Vagina (tissue), 2 donors: ENCODE measurements at regions not wholly inside any gene's neighbourhood (a gene's known extent, or its start where the extent isn't known, plus 50 kb on each side); places are given as distances from the start of the nearest gene placed in this dataset.
"Not testable (repeated sequence)": the region's sequence is repeated elsewhere in the genome, so short reads cannot be mapped to it uniquely, and the experiment has no call there.

Source experiments
- DNase-seq, 2 donors: peaks; one replicate each; pipeline ENCODE4 v3.0.0-alpha.2; 2017; ENCODE audit errors: extremely low spot score in 2 of 2
- H3K27ac ChIP-seq: fragments of 200-600 bp; sonication (generic); one replicate; pipeline ENCODE4 v1.5.1; 2019
- H3K27me3 ChIP-seq: fragments of 200-600 bp; sonication (generic); one replicate; pipeline ENCODE4 v1.5.1; 2019
- H3K36me3 ChIP-seq, 2 donors: fragments of 200-600 bp; sonication (generic); one replicate each; pipeline ENCODE4 v1.5.1; 2017 to 2019
- H3K4me1 ChIP-seq: fragments of 200-600 bp; sonication (generic); one replicate; pipeline ENCODE4 v1.5.1; 2019
- H3K4me3 ChIP-seq, 2 donors: fragments of 200-600 bp; sonication (generic); 1 replicate in 1 of 2; 2 replicates in 1 of 2; pipeline ENCODE4 v1.5.1; 2016 to 2019
- H3K9me3 ChIP-seq: fragments of 200-600 bp; sonication (generic); one replicate; pipeline ENCODE4 v1.5.1; 2019
- POLR2A ChIP-seq, 2 donors: fragments of 450-650 bp; IDR thresholded peaks; one replicate each; pipeline ENCODE4 v1.6.1; 2017; ENCODE audit warnings: antibody characterized with exemption in 2 of 2, mild to moderate bottlenecking in 2 of 2, moderate library complexity in 2 of 2
- POLR2AphosphoS5 ChIP-seq, 2 donors: sonication (generic); formaldehyde crosslinking; IDR thresholded peaks; one replicate each; pipeline ENCODE4 v1.9.0; 2017; ENCODE audit warnings: antibody characterized with exemption in 2 of 2, mild to moderate bottlenecking in 2 of 2, low read depth in 1 of 2; ENCODE audit not compliant: insufficient read depth in 1 of 2
- intact Hi-C: fragments of 100-400 bp; cut with DNase I; formaldehyde crosslinking; loops from one replicate; pipeline ENCODE4 v1.15.1; 2023
- TF ChIP-seq, protein P1 (sequence below), 3 experiments: fragments of 450-650 bp in 2 of 3; fragments of 200-600 bp in 1 of 3; sonication (generic) in 1 of 3; IDR thresholded peaks; one replicate each; pipeline ENCODE4 v1.5.1; 2017 to 2019; ENCODE audit warnings: antibody characterized with exemption in 3 of 3, mild to moderate bottlenecking in 2 of 3, moderate library complexity in 2 of 3

DNA sequence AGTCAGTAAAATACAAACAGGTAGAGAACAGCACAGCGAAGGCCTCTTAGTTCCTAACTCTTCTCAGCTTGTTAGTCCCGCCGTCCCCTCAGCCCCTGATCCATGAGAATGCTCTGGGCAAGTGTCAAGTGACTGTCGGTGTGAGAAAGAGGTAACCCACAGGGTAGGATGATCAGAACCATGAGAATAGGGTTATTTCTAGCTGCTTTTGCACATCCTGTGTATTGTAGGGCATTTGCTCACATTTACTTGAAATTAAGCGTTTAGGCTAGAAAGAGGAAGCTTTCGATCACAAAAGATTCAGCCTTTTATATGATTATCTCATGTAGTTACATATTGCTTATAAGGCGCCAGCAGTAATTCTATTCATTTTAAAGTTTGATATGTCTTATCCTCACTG is 103.0 kb upstream of the PDE10A start:
- H3K4me3 ChIP-seq, result no peak overlapping the region
- intact Hi-C loops, result no loop called here
- H3K36me3 ChIP-seq, result no peaks in the 10 kb centered on the region
- H3K27ac ChIP-seq, result no peak overlapping the region
- TF ChIP-seq POLR2A (IDR thresholded peaks at IDR 0.05), result no peak
- no peak for TF ChIP-seq POLR2AphosphoS5 (IDR thresholded peaks at IDR 0.05; ENCODE audit: insufficient read depth in 1 of 2, low read depth in 1 of 2)
- no peaks in the 10 kb centered on the region for H3K4me1 ChIP-seq
- DNase-seq, result no peak
- H3K9me3 ChIP-seq, result no peaks in the 10 kb centered on the region
- no peaks in the 10 kb centered on the region for H3K27me3 ChIP-seq

DNA sequence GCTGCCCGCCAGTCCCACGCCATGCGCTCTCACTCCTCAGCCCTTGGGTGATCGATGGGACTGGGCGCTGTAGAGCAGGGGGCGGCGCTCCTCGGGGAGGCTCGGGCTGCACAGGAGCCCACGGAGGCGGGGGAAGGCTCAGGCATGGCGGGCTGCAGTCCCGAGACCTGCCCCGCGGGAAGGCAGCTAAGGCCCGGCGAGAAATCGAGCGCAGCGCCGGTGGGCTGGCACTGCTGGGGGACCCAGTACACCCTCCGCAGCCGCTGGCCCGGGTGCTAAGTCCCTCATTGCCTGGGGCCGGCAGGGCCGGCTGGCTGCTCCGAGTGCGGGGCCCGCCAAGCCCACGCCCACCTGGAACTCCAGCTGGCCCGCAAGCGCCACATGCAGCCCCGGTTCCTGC is 102.2 kb upstream of the PDE10A start:
- DNase-seq, H3K36me3 ChIP-seq, H3K4me3 ChIP-seq, intact Hi-C loops, H3K27ac ChIP-seq, H3K4me1 ChIP-seq, H3K27me3 ChIP-seq, H3K9me3 ChIP-seq: not testable (repeated sequence)

DNA sequence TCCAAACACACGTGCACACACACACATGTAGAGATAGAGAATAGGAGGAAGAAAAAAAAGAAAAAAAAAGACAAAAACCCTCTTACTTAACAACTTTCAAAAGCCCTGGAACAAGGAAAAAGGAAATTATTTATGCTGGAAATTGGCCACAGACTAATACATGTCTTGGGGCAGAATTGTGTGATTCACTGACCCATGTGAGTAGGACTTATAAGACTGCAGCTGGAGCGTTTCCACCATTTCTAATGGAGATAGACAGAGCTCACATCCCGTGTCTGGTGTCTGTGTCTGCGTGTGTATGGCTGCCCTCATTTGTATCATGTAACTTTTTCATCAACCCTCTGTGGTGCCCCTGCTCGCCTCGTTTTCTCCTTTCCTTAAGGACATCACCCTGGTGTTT is 99.8 kb upstream of the PDE10A start:
- no peaks in the 10 kb centered on the region for H3K36me3 ChIP-seq
- intact Hi-C loops, result no loop called here
- H3K4me1 ChIP-seq, result no peaks in the 10 kb centered on the region
- no peaks in the 10 kb centered on the region for H3K27me3 ChIP-seq
- no peaks in the 10 kb centered on the region for H3K9me3 ChIP-seq
- TF ChIP-seq, protein P1, sequence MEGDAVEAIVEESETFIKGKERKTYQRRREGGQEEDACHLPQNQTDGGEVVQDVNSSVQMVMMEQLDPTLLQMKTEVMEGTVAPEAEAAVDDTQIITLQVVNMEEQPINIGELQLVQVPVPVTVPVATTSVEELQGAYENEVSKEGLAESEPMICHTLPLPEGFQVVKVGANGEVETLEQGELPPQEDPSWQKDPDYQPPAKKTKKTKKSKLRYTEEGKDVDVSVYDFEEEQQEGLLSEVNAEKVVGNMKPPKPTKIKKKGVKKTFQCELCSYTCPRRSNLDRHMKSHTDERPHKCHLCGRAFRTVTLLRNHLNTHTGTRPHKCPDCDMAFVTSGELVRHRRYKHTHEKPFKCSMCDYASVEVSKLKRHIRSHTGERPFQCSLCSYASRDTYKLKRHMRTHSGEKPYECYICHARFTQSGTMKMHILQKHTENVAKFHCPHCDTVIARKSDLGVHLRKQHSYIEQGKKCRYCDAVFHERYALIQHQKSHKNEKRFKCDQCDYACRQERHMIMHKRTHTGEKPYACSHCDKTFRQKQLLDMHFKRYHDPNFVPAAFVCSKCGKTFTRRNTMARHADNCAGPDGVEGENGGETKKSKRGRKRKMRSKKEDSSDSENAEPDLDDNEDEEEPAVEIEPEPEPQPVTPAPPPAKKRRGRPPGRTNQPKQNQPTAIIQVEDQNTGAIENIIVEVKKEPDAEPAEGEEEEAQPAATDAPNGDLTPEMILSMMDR (IDR thresholded peaks at IDR 0.05), result no peak
- TF ChIP-seq POLR2A (IDR thresholded peaks at IDR 0.05), result no peak
- no peak for TF ChIP-seq POLR2AphosphoS5 (IDR thresholded peaks at IDR 0.05; ENCODE audit: insufficient read depth in 1 of 2, low read depth in 1 of 2)
- no peak overlapping the region for H3K27ac ChIP-seq
- DNase-seq, result no peak
- no peak overlapping the region for H3K4me3 ChIP-seq

DNA sequence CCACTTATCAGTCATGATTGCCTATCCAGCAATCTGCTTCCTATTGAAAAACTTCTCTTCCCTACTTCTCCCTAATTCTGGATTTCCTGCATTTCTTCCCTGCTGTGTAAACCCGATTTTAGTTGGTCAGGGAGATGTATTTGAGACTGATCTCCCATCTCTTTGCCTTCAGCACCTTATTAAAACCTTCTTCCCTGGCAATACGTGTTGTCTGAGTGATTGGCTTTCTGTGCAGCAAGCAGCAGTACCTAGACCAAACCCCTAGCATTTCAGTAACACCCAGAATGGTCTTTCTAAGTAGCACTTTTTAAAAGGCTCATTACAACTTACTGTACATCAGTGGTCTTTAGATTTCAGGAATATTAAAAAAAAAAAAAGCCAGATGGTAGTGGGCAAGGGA is 99.1 kb upstream of the PDE10A start:
- no peaks in the 10 kb centered on the region for H3K27me3 ChIP-seq
- intact Hi-C loops, result no loop called here
- H3K4me3 ChIP-seq, result no peak overlapping the region
- no peak overlapping the region for H3K27ac ChIP-seq
- H3K36me3 ChIP-seq, result no peaks in the 10 kb centered on the region
- H3K4me1 ChIP-seq, result no peaks in the 10 kb centered on the region
- DNase-seq, result no peak
- TF ChIP-seq POLR2AphosphoS5 (IDR thresholded peaks at IDR 0.05; ENCODE audit: insufficient read depth in 1 of 2, low read depth in 1 of 2), result no peak
- TF ChIP-seq, protein P1 (IDR thresholded peaks at IDR 0.05), result no peak
- TF ChIP-seq POLR2A (IDR thresholded peaks at IDR 0.05), result no peak
- no peaks in the 10 kb centered on the region for H3K9me3 ChIP-seq

DNA sequence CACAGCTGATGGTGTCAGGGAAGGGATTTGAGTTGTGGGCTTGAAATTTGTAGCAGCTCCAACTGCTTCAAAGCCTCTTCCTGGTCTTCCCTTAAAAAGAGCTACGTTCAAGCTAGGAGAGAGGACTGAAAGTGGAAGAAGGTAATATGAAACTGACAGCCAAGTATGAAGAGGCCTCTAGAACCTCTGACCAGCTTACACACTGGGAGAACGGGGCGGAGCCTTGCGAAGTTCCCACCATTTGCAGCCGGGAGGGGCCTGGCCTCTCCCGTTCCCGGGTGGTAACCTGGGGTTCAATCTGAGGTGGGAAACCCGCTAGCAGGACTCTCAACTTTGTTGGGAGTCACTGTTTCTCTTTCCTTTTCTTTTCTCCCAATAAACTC is 97.8 kb upstream of the PDE10A start:
- H3K4me3 ChIP-seq, result no peak overlapping the region
- TF ChIP-seq POLR2A (IDR thresholded peaks at IDR 0.05) (no peak), POLR2AphosphoS5 (IDR thresholded peaks at IDR 0.05; ENCODE audit: insufficient read depth in 1 of 2, low read depth in 1 of 2) (no peak)
- TF ChIP-seq, protein P1 (IDR thresholded peaks at IDR 0.05), result no peak
- intact Hi-C loops, result no loop called here
- no peaks in the 10 kb centered on the region for H3K36me3 ChIP-seq
- H3K27ac ChIP-seq, result no peak overlapping the region
- no peaks in the 10 kb centered on the region for H3K27me3 ChIP-seq
- no peak for DNase-seq
- no peaks in the 10 kb centered on the region for H3K9me3 ChIP-seq
- no peaks in the 10 kb centered on the region for H3K4me1 ChIP-seq

DNA sequence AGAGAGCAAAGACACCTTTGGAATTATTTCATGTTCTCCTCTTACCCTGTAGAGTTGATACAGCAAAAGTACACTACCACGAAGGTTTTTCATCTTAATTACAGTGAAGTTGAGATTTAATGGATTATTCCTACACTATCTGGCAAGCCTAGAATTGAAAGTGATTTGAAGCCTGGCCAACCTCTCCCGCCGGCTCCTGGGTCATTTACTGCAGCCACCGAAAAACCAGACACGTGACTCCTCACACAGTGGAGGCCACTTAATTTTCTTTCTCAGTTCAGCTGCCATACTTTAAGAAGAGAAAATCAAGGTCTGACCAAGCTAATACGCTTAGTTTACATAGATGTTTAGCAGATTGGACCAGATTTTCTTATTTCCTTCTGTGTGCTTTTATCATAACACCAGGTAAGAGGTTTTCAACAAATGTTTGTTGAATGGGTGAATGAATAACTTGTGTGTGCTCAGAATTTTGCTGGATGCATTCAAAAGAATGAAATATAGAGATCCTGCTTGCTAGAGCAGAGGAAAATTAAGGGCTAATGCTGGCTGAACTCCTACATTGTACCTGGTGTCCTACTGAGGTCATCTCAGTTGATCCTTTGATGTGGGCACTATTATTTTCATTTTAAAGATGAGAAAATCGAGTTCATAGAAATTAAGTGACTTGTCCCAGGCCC is 97.2 kb upstream of the PDE10A start:
- H3K4me3 ChIP-seq, result no peak overlapping the region
- TF ChIP-seq, protein P1 (IDR thresholded peaks at IDR 0.05), result no peak
- no peak for TF ChIP-seq POLR2A (IDR thresholded peaks at IDR 0.05)
- TF ChIP-seq POLR2AphosphoS5 (IDR thresholded peaks at IDR 0.05; ENCODE audit: insufficient read depth in 1 of 2, low read depth in 1 of 2), result no peak
- H3K36me3 ChIP-seq, result no peaks in the 10 kb centered on the region
- no peak for DNase-seq
- intact Hi-C loops, result no loop called here
- H3K27me3 ChIP-seq, result no peaks in the 10 kb centered on the region
- no peaks in the 10 kb centered on the region for H3K9me3 ChIP-seq
- H3K4me1 ChIP-seq, result no peaks in the 10 kb centered on the region
- H3K27ac ChIP-seq, result no peak overlapping the region
